SIG-M5 treated with dmso at 0.1 percent for 504 hours (cell line): ENCODE measurements at regions not wholly inside any gene's neighbourhood (a gene's known extent, or its start where the extent isn't known, plus 50 kb on each side); places are given as distances from the start of the nearest gene placed in this dataset.

Experiments used
- DNase-seq: peaks from one replicate; lab custom pipeline; 2025; ENCODE audit not compliant: unreplicated experiment; lab: John Stamatoyannopoulos, UW

- DNase-seq, result no peak
Observed at GRCh38 chr3:99376926-99377325, 261.5 kb upstream of the COL8A1 start.

- no peak for DNase-seq
Observed at GRCh38 chr3:99373846-99374210, 264.6 kb upstream of the COL8A1 start.

GRCh38 chr3:99373088-99373845 is 265.1 kb upstream of the COL8A1 start:
- DNase-seq, result no peak

GRCh38 chr3:99366663-99367429 is 271.5 kb upstream of the COL8A1 start:
- DNase-seq, result no peak

- DNase-seq, result no peak
Observed at GRCh38 chr3:99365979-99366378, 272.4 kb upstream of the COL8A1 start.

- DNase-seq, result no peak
Observed at GRCh38 chr3:99365396-99365795, 273.0 kb upstream of the COL8A1 start.

- no peak for DNase-seq
Observed at GRCh38 chr3:99357131-99357530, 281.3 kb upstream of the COL8A1 start.

GRCh38 chr3:99356696-99357095 is 281.7 kb upstream of the COL8A1 start:
- no peak for DNase-seq

- DNase-seq, result no peak
Observed at GRCh38 chr3:99355465-99355864, 282.9 kb upstream of the COL8A1 start.

- no peak for DNase-seq
Observed at GRCh38 chr3:99352811-99353210, 285.6 kb upstream of the COL8A1 start.

GRCh38 chr3:99351122-99351521 is 287.3 kb upstream of the COL8A1 start:
- DNase-seq, result no peak

GRCh38 chr3:99348451-99348850 is 289.9 kb upstream of the COL8A1 start:
- DNase-seq, result no peak

- no peak for DNase-seq
Observed at GRCh38 chr3:99344216-99344615, 294.2 kb upstream of the COL8A1 start.

- no peak for DNase-seq
Observed at GRCh38 chr3:99342383-99342782, 296.0 kb upstream of the COL8A1 start.

- DNase-seq, result no peak
Observed at GRCh38 chr3:99339222-99339621, 299.2 kb upstream of the COL8A1 start.

GRCh38 chr3:99332718-99333117 is 305.7 kb upstream of the COL8A1 start:
- DNase-seq, result no peak

- DNase-seq, result no peak
Observed at GRCh38 chr3:99332276-99332675, 306.1 kb upstream of the COL8A1 start.

GRCh38 chr3:99330924-99331532 is 307.4 kb upstream of the COL8A1 start:
- no peak for DNase-seq

- no peak for DNase-seq
Observed at GRCh38 chr3:99330281-99330680, 308.1 kb upstream of the COL8A1 start.

- no peak for DNase-seq
Observed at GRCh38 chr3:99325402-99325801, 313.0 kb upstream of the COL8A1 start.

- no peak for DNase-seq
Observed at GRCh38 chr3:99324636-99325203, 313.7 kb upstream of the COL8A1 start.

GRCh38 chr3:99323940-99324339 is 314.5 kb upstream of the COL8A1 start:
- no peak for DNase-seq
